SH-SY5Y (cell line): ENCODE measurements at regions not wholly inside any gene's neighbourhood (a gene's known extent, or its start where the extent isn't known, plus 50 kb on each side); places are given as distances from the start of the nearest gene placed in this dataset.

ENCODE experiments used
- GATA2 ChIP-seq: IDR thresholded peaks from 2 replicates; pipeline ENCODE4 v1.6.1; 2011; ENCODE audit warnings: mild to moderate bottlenecking, low read depth, low read length
- GATA3 ChIP-seq: IDR thresholded peaks from 2 replicates; pipeline ENCODE4 v1.6.1; 2011; ENCODE audit warnings: low read depth, mild to moderate bottlenecking, low read length, moderate library complexity

GRCh38 chr16:77643176-77643575 lies 79.1 kb upstream of the NUDT7 start:
- TF ChIP-seq GATA3, result no peak
- TF ChIP-seq GATA2, result no peak
